Lung (tissue), 11 donors: ENCODE measurements at regions not wholly inside any gene's neighbourhood (a gene's known extent, or its start where the extent isn't known, plus 50 kb on each side); places are given as distances from the start of the nearest gene placed in this dataset.
A peak's percentile ranks its signal among the peaks of the same experiment; 100 is the strongest.

Experiments used
- ATAC-seq: fragments of 200-7000 bp; cut with Tn5 transposase; one replicate; pipeline ENCODE4 v1.9.1; 2020; ENCODE audit warnings: moderate number of reproducible peaks; ENCODE audit not compliant: insufficient read depth, low FRiP score
- DNase-seq, 3 donors: peaks; one replicate each; pipeline ENCODE4 v3.0.0-alpha.2; 2013 to 2017
- H3K27ac ChIP-seq, 2 donors: one replicate each; pipeline ENCODE4 v1.5.1; 2013; ENCODE audit warnings: mild to moderate bottlenecking in 2 of 2, moderate library complexity in 2 of 2, control low read depth in 1 of 2, inconsistent platforms in 1 of 2, low read depth in 1 of 2, low read length in 1 of 2
- H3K27me3 ChIP-seq, 3 donors: one replicate each; pipeline ENCODE4 v1.5.1; 2013; ENCODE audit warnings: low read length in 2 of 3; ENCODE audit not compliant: control insufficient read depth in 3 of 3, insufficient read depth in 3 of 3
- H3K36me3 ChIP-seq, 4 donors: one replicate each; pipeline ENCODE4 v1.5.1; 2013; ENCODE audit warnings: low read length in 4 of 4, mild to moderate bottlenecking in 1 of 4, moderate library complexity in 1 of 4; ENCODE audit not compliant: control insufficient read depth in 4 of 4, insufficient read depth in 4 of 4
- H3K4me1 ChIP-seq, 5 donors: one replicate each; pipeline ENCODE4 v1.5.1; 2013; ENCODE audit warnings: low read length in 5 of 5, mild to moderate bottlenecking in 2 of 5, moderate library complexity in 1 of 5; ENCODE audit not compliant: control insufficient read depth in 5 of 5, insufficient read depth in 5 of 5
- H3K4me3 ChIP-seq: one replicate; pipeline ENCODE4 v1.5.1; 2013; ENCODE audit warnings: mild to moderate bottlenecking, control low read depth, moderate library complexity
- H3K9ac ChIP-seq, 2 donors: one replicate each; pipeline ENCODE4 v1.5.1; 2013; ENCODE audit warnings: low read length in 2 of 2, control low read depth in 1 of 2; ENCODE audit not compliant: insufficient read depth in 1 of 2
- H3K9me3 ChIP-seq, 4 donors: one replicate each; pipeline ENCODE4 v1.5.1; 2013; ENCODE audit warnings: low read length in 3 of 4, mild to moderate bottlenecking in 1 of 4, moderate library complexity in 1 of 4; ENCODE audit not compliant: control insufficient read depth in 4 of 4, insufficient read depth in 3 of 4
- CTCF ChIP-seq: IDR thresholded peaks from 2 replicates; pipeline ENCODE4 v1.5.1; 2012; ENCODE audit warnings: mild to moderate bottlenecking; ENCODE audit errors: control extremely low read depth, extremely low read depth
- WGBS, 2 donors: extraction: QIAGEN DNeasy Blood & Tissue Kit; methylation state at CpG; one replicate each; pipeline ENCODE4 v1.1.7; 2013; 5-methylcytosine and 5-hydroxymethylcytosine counted together
- donor health status: control.
- donor health status: control.
- donor health status: Bipolar disorder and iron deficiency.
- donor health status: healthy.
- donor health status: DM: yes; HTN: yes; CAD: no.

GRCh38 chr22:44427611-44428470 is 70.2 kb downstream of the RTL6 start:
- H3K4me3 ChIP-seq, result no peak overlapping the region
- H3K27ac ChIP-seq, result no peak overlapping the region
- H3K4me1 ChIP-seq, result peaks cover 0 to 16% (median 7%) of the 10 kb centered on the region in 5 donors
- H3K9ac ChIP-seq, result no peak overlapping the region
- H3K27me3 ChIP-seq, result no peaks in the 10 kb centered on the region
- DNase-seq (peak in 1 of 3 donors; percentile 13), ATAC-seq (no peak)
- H3K36me3 ChIP-seq, result no peaks in the 10 kb centered on the region
- TF ChIP-seq CTCF, result no peak
- H3K9me3 ChIP-seq, result no peaks in the 10 kb centered on the region
- 86 to 87% methylated on average over 21 of the region's 21 CpGs for WGBS, 2 donors

GRCh38 chr22:44426981-44427380 is 71.1 kb downstream of the RTL6 start:
- Histone ChIP-seq H3K9ac (no peak overlapping the region), H3K4me3 (no peak overlapping the region), H3K9me3 (no peaks in the 10 kb centered on the region), H3K27ac (no peak overlapping the region), H3K4me1 (peaks cover 0 to 16% (median 7%) of the 10 kb centered on the region in 5 donors), H3K27me3 (no peaks in the 10 kb centered on the region), H3K36me3 (no peaks in the 10 kb centered on the region)
- 74 to 86% methylated on average over 11 of the region's 11 CpGs for WGBS, 2 donors
- no peak for TF ChIP-seq CTCF
- ATAC-seq, result no peak
- peak; percentile 21 to 61 (median 37) for DNase-seq

GRCh38 chr22:44425694-44426045 is 72.4 kb downstream of the RTL6 start:
- Histone ChIP-seq H3K27ac (no peak overlapping the region), H3K4me1 (peaks cover 0 to 16% (median 7%) of the 10 kb centered on the region in 5 donors), H3K4me3 (no peak overlapping the region), H3K36me3 (no peaks in the 10 kb centered on the region), H3K9ac (no peak overlapping the region), H3K27me3 (no peaks in the 10 kb centered on the region), H3K9me3 (no peaks in the 10 kb centered on the region)
- ATAC-seq, result no peak
- no peak for DNase-seq
- WGBS, 2 donors, result 82 to 88% methylated on average over 5 of the region's 5 CpGs
- TF ChIP-seq CTCF, result no peak
